Lower leg skin (tissue), 3 donors: ENCODE measurements at regions not wholly inside any gene's neighbourhood (a gene's known extent, or its start where the extent isn't known, plus 50 kb on each side); places are given as distances from the start of the nearest gene placed in this dataset.

Experiments
- CTCF ChIP-seq, 3 donors: fragments of 450-650 bp; IDR thresholded peaks; one replicate each; pipeline ENCODE4 v1.5.1; 2016; ENCODE audit warnings: antibody characterized with exemption in 3 of 3, mild to moderate bottlenecking in 3 of 3, moderate library complexity in 2 of 3
- POLR2A ChIP-seq, 2 donors: fragments of 450-650 bp; IDR thresholded peaks; one replicate each; pipeline ENCODE4 v1.6.1; 2016 to 2017; ENCODE audit warnings: antibody characterized with exemption in 2 of 2, mild to moderate bottlenecking in 1 of 2, moderate library complexity in 1 of 2

GRCh38 chr13:74287724-74288169, 153.5 kb upstream of the KLF12 start:
- TF ChIP-seq POLR2A (IDR thresholded peaks at IDR 0.05) (no peak), CTCF (IDR thresholded peaks at IDR 0.05) (no peak)
